Lower leg skin (tissue), 4 donors: ENCODE measurements at regions not wholly inside any gene's neighbourhood (a gene's known extent, or its start where the extent isn't known, plus 50 kb on each side); places are given as distances from the start of the nearest gene placed in this dataset.
"Not testable (repeated sequence)": the region's sequence is repeated elsewhere in the genome, so short reads cannot be mapped to it uniquely, and the experiment has no call there.

Experiments
- DNase-seq, 2 donors: peaks; one replicate each; pipeline ENCODE4 v3.0.0-alpha.2; 2019; ENCODE audit warnings: low spot score in 2 of 2
- H3K4me3 ChIP-seq: fragments of 200-600 bp; sonication (generic); 2 replicates; pipeline ENCODE4 v1.5.1; 2017; ENCODE audit warnings: mild to moderate bottlenecking, low read depth; ENCODE audit not compliant: poor library complexity, severe bottlenecking
- POLR2A ChIP-seq, 2 donors: fragments of 450-650 bp; IDR thresholded peaks; one replicate each; pipeline ENCODE4 v1.6.1; 2016 to 2017; ENCODE audit warnings: antibody characterized with exemption in 2 of 2, mild to moderate bottlenecking in 1 of 2, moderate library complexity in 1 of 2
- WGBS, 2 donors: methylation state at CpG; one replicate each; pipeline ENCODE4 v1.1.5; 2018; 5-methylcytosine and 5-hydroxymethylcytosine counted together
- intact Hi-C: fragments of 100-400 bp; cut with DNase I; formaldehyde crosslinking; loops from one replicate; pipeline ENCODE4 v1.15.0; 2023; ENCODE audit warnings: low total_unique reads
- TF ChIP-seq, protein P1 (sequence below), 3 donors: fragments of 450-650 bp; IDR thresholded peaks; one replicate each; pipeline ENCODE4 v1.5.1; 2016; ENCODE audit warnings: antibody characterized with exemption in 3 of 3, mild to moderate bottlenecking in 3 of 3, moderate library complexity in 2 of 3

DNA sequence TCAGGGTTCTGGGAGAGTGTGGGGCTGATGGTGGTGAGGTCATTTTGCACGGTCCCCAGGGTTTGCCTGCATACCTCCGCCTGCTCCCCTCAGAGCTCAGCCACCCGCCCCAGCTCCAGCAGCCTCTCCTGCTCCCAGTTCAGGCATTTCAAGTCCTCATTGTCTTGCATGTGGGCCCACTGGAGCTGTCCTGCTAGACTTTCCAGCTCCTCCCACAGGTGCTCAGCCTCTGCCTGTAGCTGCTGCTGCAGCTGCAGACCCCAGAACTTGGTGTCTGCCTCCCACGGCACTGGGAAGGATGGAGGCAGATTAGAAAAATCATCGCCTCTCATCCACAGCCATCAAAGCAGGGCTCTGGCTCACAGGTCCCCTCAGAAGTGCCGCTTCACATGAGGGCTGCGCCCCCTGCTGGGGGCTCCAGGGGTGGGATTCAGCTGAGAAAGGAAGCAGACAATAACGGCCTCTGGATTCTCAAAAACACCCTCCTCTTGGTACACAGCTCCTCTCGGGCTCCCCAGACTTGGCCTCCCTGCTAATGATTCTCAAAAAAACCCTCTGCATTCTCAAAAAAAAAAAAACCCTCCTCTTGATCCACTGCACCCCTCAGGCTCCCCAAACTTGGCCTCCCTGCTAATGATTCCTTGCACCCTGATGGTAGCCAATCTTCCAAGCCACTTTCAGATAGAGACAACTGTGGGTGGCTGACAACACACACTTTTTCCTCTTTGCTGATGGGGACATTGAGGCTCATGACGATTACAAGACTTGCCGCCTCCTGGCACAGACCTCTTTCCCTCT is 89.3 kb upstream of the C2CD4B start:
- no peak overlapping the region for H3K4me3 ChIP-seq
- WGBS, 2 donors = 31 to 32% methylated on average over 11 of the region's 11 CpGs
- DNase-seq = peak in 1 of 2 donors; percentile 92
- intact Hi-C loops = no loop called here
- TF ChIP-seq POLR2A (IDR thresholded peaks at IDR 0.05) = no peak
- TF ChIP-seq, protein P1, sequence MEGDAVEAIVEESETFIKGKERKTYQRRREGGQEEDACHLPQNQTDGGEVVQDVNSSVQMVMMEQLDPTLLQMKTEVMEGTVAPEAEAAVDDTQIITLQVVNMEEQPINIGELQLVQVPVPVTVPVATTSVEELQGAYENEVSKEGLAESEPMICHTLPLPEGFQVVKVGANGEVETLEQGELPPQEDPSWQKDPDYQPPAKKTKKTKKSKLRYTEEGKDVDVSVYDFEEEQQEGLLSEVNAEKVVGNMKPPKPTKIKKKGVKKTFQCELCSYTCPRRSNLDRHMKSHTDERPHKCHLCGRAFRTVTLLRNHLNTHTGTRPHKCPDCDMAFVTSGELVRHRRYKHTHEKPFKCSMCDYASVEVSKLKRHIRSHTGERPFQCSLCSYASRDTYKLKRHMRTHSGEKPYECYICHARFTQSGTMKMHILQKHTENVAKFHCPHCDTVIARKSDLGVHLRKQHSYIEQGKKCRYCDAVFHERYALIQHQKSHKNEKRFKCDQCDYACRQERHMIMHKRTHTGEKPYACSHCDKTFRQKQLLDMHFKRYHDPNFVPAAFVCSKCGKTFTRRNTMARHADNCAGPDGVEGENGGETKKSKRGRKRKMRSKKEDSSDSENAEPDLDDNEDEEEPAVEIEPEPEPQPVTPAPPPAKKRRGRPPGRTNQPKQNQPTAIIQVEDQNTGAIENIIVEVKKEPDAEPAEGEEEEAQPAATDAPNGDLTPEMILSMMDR (IDR thresholded peaks at IDR 0.05) = no peak

DNA sequence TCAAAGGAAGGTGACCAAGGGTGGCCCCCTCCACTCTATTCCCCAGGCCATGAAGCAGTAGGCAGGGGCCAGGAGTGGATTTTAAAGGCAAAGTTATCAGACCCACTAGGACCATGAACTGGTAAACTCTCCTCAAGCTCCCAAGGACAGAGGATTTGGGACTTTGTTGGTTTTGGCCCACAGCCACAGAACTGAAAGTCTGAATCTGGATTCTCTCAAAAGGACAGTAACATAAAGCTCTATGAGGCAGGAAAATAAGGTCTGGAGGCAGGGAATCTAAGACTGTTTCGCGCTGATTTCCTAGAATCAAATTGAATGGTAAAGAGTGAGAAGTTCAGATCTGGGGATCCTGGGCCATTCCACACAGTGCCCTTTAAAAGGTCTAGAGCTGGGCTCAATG is 91.3 kb upstream of the C2CD4B start:
- intact Hi-C loops = not testable (repeated sequence)
- WGBS, 2 donors = 87 to 95% methylated on average over 2 of the region's 2 CpGs

DNA sequence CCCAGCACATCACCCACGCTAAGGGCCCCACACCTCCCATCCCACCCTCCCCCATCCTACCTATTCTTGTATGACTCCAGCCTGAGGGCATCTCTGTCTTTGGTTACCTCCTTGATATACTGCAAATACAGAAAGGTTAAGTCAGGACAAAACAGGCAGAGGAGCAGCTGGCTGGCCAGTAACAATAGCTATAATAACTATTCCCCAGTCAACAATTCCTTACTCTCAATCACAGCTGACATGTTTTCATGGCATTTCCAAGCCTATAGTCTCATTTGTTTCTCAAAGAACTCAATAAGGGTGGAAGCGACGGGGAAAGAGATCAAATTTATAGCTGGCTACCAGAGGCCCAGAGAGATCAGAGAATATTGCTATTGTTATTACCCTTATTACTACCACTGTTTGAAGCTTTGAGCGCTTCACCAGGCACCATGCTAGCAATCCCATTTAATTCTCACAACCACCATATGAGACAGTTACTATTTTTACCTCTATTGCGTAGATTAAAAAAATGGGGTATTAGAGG is 93.0 kb upstream of the C2CD4B start:
- DNase-seq = no peak
- intact Hi-C loops = no loop called here
- no peak overlapping the region for H3K4me3 ChIP-seq
- no peak for TF ChIP-seq POLR2A (IDR thresholded peaks at IDR 0.05)
- TF ChIP-seq, protein P1 (IDR thresholded peaks at IDR 0.05) = no peak
- 80 to 82% methylated on average over 5 of the region's 5 CpGs for WGBS, 2 donors

More for the DNA sequence above, 91.3 kb upstream of the C2CD4B start:
- not testable (repeated sequence) for H3K4me3 ChIP-seq, DNase-seq

DNA sequence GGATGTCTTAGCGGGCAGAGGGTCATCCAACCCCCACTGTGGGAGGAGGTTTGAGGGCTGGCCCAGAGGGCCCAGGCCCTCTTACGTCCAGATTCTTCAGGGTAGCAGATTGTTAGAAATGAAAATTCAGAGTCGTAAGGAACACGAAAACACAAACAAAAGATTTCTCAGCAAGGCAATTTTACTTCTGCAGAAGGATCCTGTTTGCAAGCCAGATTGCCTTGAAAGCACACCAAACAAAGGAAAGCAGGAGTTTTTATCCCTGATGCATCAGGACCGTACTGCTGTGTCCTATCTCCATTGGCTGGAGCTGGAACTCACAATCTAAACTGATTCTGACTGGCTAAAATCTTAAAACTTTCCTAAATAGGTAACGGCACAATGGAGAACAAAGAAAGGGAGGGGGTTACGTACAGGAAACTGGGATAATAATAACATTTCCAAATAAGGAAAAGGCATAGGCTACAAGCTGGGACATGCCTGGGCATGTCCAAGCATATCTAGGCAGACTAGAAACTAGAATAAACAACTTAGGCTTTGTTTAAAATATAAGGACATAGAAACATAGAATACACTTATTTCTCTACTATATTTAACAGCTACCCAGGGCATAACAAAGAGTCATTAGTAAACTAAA is 97.3 kb upstream of the C2CD4B start:
- 90 to 92% methylated on average over 7 of the region's 7 CpGs for WGBS, 2 donors
- intact Hi-C loops = no loop called here

DNA sequence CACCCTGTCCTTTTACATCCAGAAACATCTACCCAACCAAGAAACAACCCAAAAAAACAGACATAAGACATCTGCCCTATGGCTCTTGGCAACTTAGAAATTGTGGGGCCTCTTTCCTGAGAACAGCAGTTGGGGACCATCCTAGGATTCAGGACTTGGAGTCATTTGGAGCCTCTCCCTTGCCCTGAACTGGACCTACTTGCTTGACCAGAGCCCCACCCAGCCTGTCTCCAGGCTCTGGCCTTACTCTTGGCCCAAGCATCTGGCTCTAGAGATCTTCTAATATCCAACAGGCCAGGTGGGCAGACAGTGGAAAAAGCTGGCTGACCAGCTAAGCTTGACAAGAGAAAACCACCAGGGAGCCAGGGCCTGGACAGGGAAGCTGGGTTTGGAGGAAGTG is 99.1 kb upstream of the C2CD4B start:
- H3K4me3 ChIP-seq = no peak overlapping the region
- TF ChIP-seq, protein P1 (IDR thresholded peaks at IDR 0.05) = no peak
- no peak for TF ChIP-seq POLR2A (IDR thresholded peaks at IDR 0.05)
- intact Hi-C loops = no loop called here
- DNase-seq = no peak

More for the DNA sequence above, 97.3 kb upstream of the C2CD4B start:
- no peak overlapping the region for H3K4me3 ChIP-seq
- DNase-seq = no peak
- no peak for TF ChIP-seq POLR2A (IDR thresholded peaks at IDR 0.05)
- TF ChIP-seq, protein P1 (IDR thresholded peaks at IDR 0.05) = no peak

DNA sequence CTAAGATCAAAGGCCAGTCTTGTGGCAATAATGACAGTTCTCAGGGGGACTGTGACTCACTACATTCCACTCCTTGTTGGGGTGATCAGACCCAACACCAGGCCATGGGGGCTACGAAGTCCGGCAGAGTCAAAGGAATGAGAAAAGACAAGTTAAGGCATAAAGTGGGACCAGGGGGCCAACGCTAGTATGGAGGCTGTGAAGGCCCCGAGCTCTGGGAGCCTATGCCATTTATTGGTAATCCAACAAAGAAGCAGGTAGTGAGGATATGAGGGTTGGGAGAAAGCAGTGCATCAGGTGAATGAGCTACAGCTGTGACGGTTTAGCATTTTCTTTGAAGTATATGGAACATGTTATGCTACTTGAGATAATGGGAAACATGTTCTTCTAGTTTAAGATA is 104.4 kb upstream of the C2CD4B start:
- DNase-seq = no peak
- 87 to 90% methylated on average over 5 of the region's 5 CpGs for WGBS, 2 donors
- no peak overlapping the region for H3K4me3 ChIP-seq
- intact Hi-C loops = no loop called here
- TF ChIP-seq POLR2A (IDR thresholded peaks at IDR 0.05) = no peak
- TF ChIP-seq, protein P1 (IDR thresholded peaks at IDR 0.05) = no peak
